ENCODE measurements at regions not wholly inside any gene's neighbourhood (a gene's known extent, or its start where the extent isn't known, plus 50 kb on each side); places are given as distances from the start of the nearest gene placed in this dataset.

- no peak for TF ChIP-seq CTCF (IDR thresholded peaks at IDR 0.05; ENCODE audit: poor library complexity, severe bottlenecking)
- no peak for TF ChIP-seq MXI1 (conservative IDR thresholded peaks at IDR 0.05; ENCODE audit: poor library complexity, severe bottlenecking)
- TF ChIP-seq EZH2 (IDR thresholded peaks at IDR 0.05; ENCODE audit: borderline replicate concordance, insufficient read depth, low read length, poor library complexity, severe bottlenecking): no peak
- no peak for TF ChIP-seq TAF1 (IDR thresholded peaks at IDR 0.05; ENCODE audit: low read depth)
- no peak for TF ChIP-seq POLR2AphosphoS5 (IDR thresholded peaks at IDR 0.05)
- TF ChIP-seq REST (IDR thresholded peaks at IDR 0.05; ENCODE audit: borderline replicate concordance): no peak
- TF ChIP-seq EP300 (conservative IDR thresholded peaks at IDR 0.05; ENCODE audit: poor library complexity, severe bottlenecking): no peak
- no peak for TF ChIP-seq RAD21 (conservative IDR thresholded peaks at IDR 0.05)
- TF ChIP-seq SMC3 (conservative IDR thresholded peaks at IDR 0.05; ENCODE audit: poor library complexity): no peak
Measured at GRCh38 chr11:70762810-70763209, 364.5 kb downstream of the CTTN start.
